TTC549 (cell line): ENCODE measurements at regions not wholly inside any gene's neighbourhood (a gene's known extent, or its start where the extent isn't known, plus 50 kb on each side); places are given as distances from the start of the nearest gene placed in this dataset.
"Not testable (repeated sequence)": the region's sequence is repeated elsewhere in the genome, so short reads cannot be mapped to it uniquely, and the experiment has no call there.

Experiments used
- FAIRE-seq: peaks from 2 replicates; lab custom pipeline; 2012; peaks lifted over from hg19 to GRCh38; lab: Jason Lieb, UNC

DNA sequence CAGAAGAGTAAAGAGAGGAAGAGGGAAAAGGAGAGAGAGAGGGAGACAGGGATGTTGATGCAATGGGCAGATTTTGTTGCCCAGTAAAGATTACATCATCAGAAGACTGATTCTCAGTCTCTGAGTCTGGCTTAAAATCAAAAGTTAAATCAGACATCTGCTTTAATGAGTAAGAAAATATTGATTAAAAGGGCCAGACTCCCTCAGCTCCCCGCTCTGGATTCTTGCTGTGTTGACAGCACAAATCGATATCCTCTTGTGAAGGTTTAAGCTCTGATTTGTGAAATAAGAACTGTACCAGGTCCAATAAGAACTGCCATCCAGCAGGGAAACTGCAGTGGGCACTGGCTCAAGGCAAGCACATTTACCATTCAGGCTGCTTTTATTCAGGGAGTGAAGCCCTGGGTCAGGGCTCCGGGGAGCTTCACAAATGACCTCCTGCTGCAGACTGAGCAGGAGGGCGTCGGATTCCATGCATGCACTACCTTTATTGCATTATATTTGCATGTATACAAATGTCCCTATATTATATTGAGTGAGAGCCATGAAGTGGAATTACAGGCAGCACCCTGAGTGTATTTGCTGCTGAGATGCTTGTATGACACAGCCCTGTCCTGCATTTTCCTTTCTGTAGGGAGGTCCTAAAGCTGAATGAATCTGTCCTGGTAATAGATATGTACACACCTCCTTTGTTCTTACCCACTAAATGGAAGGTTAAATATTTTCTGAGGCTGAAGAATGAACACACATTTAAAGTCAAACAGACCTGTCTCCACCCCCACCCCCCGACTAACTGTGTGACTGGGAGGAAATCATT lies 401.5 kb downstream of the REEP3 start:
- FAIRE-seq = no peak

DNA sequence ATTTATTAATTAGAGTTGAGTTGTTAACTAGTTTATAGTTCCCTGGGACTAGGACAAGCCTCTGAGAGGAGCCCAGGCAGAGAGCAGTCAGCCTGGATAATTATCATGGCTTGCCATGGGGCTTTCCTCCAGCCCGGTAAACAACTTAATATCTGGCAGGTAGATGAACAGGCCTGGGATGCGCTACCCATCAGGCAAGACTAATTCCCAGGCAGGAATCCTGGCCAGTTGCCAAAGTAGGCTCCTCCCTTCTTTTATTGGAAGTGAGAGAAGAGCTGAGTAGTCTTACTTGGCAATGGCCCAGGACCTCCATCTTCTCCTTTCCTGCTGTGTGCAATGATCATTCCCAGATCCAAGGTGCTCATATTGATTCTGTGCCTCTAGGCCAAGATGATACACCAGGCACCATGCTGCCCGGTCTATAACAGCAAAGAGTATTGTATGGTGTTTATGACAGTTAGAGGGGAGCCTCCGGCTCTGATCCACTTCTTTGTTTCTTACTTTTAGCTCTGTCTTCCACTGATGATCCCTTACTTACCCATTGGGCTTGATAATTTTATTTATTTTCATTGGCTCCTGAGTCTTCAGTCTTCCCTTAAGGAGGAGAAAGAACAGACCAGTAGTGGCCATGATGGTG lies 408.7 kb downstream of the REEP3 start:
- no peak for FAIRE-seq

DNA sequence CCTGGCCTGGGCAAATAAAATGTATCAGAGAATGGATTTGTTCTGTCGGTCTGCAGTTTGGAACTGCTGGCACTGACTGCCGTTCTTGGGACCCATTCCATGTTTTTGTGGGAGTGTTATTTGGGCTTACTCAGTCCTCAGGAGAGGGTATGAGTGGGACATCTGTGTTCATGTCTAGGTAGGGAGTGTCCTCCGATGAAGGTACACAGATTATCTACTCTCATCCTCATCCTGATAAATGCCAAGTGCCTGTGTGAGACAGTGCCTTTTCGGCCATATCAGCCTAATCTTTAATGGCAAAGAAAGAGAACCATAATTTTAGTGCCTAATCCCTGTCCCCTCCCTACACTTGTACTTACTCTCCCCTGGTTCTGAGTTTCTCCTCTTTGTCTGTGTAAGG lies 409.4 kb downstream of the REEP3 start:
- FAIRE-seq = no peak

DNA sequence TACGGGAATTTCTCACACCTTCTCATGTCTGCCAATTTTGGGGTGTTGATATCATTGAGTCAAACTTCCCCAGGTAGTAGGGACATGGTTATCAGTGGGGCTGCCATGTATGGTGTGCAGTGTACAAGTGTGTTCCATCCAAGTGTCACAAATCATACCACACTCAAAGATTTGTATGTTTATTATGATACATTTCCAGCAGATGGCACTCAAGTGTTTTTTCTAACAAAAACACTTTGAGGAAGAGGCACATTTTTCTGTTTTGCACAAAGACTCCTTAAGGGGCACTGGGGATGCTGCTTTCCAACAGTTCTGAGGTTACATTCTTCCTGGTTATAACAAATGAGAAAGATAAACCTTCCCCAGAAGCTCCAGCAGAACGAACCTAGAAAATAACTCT lies 414.5 kb downstream of the REEP3 start:
- no peak for FAIRE-seq

DNA sequence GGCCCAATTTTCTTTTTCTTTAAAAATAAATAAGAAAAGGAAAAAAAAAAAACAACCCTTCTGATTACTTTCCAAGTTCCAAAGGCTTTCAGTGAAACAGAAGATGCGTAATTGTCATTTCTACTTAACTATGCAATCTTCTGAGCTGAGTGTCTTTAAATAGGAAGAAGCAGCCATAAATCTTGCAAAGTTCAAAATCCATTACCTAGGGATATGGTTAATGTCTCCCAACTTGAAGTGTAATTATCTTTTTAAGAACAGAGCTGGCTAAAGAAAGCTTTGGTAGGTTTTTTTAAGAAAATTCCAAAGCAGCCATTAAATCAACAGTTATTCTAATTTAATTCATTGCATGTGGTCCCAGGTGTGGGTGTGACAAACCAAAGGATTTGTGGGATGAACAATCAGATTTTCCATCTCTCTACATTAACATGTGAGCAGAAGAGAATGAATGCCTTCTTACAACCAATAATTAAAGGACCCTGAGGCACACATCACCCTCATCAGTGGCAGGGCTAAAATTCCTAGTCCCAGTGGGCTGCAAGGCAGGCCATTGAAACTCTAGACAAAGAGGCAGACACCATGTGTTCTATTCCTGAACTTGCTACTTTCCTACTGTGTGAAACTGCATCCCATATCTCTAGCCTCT lies 419.2 kb downstream of the REEP3 start:
- FAIRE-seq = no peak

DNA sequence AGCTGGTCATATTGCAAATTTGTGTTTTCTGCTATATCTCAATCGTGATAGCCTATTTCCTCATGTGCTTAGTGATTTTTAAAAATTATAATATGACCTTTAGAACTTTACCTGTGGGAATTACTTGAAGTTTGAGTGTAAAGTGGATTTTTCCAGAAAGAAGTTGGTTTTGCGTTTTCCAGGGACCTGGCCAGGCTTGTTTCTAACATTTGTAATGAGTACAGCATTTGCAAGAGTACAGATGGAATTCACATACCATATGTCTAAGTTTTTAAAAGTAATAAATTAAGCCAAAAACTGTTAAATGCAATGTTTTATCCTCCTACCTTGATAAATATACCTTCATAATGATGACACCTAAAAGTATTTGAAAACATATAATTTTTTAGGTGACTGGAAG lies 443.2 kb downstream of the REEP3 start:
- FAIRE-seq = no peak

DNA sequence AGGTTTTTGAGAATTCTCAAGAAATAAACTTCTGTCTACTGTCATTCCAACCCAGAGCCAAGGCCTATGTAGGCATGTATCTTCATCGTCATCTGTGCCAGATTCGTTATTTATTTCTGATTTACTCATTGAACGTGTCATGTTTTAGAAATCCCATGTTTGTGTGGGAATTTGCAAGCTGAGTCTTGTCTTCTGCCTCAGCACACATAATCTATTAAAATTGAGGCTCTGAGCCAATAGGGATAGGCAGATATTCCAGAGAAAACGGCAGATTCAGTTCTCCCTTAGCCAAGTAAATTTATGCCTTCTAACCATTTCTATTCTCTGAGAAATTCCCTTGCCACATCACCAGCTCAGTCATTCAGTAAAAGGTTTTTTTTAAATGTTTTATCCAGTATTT lies 444.6 kb downstream of the REEP3 start:
- no peak for FAIRE-seq

DNA sequence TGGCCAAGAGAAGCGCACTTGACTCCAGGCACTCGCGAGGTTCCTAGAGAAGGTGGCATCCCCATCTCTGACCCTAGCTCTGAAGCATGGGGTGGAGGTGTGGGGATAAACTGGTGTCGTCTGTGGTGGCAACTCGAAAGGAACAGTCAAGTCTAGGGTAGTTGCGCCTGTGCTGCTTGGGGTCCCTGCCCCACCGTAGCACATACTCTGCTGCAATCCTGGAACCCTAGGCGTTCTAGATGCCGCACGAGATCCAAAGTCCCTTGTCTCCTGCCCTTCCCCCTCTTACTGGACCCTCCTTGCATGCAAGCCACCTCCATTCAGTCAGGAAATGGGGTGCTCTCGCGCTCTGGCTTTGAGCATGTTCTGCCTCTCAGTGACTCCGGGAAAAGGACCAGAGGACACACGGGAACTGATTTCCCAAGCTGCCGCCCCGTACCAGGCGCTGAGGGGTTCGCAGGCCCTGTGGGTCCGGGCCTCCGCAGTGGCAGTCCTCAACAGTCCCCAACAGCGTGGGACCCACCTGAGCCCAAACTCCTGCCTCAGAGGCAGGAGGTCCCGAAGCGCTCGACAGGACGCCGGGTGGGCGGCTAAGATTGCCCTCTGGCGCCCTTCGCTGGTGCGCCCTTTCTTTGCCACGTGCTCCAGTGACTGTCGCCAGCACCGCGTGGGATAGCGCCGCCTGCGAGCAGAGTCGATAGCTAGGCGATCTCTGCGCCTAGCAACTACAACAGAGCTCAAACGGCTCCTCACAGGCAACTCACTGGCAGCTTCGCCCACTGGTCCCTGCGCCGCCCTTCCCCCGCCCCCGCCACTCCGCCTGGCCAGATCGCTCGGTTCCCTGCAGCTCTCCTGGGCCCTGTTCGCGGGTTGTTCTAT lies 452.0 kb downstream of the REEP3 start:
- FAIRE-seq = no peak

DNA sequence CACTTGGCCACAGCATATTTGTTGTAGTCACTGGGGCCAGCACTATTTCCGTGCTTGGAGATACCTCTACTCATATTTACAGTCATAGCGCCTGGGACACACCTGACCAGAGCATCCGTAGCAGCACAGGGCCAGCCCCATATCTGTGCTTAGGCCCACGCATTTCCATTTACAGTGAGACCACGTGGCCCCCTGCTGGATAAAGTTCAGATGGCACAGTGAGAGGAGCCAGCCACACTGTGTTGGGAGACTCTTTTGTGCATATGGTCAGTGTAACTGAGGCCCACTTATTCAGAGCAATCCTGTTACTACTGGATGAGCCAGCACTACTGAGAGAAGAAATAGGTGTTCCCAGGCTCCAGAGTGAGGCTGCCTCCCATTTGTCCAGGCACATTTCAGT lies 455.3 kb downstream of the REEP3 start:
- FAIRE-seq = no peak

DNA sequence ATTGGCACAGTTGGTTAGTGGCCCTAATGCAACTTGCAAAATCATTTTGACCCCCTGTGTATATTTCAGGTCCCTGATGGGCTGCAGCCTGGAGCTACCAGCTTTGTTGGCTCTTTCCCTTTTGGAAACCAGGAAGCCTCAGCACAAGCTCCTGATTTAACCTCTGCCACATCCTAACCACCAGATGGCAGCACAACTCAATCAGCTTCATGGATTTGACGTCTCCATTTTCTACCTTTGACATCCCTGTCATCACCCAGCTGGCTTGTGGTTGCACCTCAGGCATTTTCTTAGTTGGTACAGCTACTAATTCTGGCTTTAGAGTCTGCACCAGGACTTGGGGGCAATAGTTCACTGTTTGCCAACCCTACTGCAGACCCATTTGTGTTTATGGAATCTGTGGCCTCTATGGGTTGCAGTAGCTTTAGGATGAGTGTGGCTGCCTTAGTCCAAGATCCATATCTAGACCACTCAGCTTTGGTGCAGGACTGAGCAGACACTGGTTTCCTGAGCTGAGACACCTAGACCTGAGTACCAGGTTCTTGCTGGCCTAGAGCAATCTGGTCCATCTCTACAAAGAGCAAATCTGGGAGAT lies 456.2 kb downstream of the REEP3 start:
- FAIRE-seq = no peak

DNA sequence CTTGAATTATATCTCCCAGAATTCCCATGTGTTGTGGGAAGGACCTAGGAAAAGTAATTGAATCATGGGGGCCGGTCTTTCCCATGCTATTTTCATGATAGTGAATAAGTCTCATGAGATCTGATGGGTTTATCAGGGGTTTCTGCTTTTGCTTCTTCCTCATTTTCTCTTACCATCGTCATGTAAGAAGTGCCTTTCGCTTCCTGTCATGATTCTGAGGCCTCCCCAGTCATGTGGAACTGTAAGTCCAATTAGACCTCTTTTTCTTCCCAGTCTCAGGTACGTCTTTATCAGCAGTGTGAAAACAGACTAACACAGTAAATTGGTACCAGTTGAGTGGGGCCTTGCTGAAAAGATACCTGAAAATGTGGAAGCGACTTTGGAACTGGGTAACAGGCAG lies 459.7 kb downstream of the REEP3 start:
- not testable (repeated sequence) for FAIRE-seq

DNA sequence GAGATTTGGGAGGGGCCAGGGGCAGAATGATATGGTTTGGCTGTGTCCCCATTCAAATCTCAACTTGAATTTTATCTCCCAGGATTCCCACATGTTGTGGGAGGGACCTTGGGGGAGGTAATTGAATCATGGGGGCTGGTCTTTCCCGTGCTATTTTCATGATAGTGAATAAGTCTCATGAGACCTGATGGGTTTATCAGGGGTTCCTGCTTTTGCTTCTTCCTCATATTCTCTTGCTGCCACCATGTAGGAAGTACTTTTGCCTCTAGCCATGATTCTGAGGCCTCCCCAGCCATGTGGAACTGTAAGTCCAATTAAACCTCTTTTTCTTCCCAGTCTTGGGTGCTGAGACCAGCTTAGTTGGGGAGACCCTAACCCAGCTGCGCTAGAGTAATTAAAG lies 462.9 kb downstream of the REEP3 start:
- FAIRE-seq = not testable (repeated sequence)

DNA sequence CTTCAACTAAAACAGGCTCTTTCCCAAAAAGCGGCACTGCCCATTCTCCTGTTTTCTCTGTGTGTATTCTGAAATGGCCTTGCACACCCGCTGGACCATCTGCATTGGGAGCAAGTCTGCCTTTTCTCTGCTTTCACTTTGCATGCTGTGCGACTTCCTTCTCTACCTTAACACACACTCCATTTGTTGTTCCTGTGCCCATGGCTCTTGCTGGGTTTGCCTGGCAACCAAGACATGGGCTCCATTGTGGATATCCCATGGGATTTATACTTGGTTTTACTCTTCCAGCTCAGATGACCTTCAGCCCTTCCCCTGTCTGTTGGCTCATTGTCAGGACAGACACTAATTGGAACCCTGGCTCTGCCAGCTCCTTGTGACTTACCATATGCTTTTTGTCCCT lies 465.3 kb downstream of the REEP3 start:
- FAIRE-seq = no peak

DNA sequence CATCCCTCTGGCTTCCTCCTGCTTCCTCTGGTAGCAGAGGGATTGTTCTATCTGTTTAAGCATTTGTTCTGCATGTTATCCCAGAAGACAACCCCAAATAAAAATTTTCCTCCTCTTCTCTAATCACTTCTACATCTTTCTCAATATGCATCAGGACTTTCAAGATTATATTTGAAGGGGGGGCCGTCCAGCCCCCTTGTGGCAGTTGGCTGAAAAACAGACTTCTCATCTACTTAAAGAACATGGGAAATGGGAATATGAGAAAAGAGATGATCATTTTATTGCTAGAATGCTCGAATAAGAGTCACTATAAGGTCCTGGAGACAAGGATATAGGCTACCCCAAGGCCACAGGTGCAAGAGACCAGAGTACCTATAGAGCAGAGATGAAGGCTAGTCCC lies 466.0 kb downstream of the REEP3 start:
- no peak for FAIRE-seq

DNA sequence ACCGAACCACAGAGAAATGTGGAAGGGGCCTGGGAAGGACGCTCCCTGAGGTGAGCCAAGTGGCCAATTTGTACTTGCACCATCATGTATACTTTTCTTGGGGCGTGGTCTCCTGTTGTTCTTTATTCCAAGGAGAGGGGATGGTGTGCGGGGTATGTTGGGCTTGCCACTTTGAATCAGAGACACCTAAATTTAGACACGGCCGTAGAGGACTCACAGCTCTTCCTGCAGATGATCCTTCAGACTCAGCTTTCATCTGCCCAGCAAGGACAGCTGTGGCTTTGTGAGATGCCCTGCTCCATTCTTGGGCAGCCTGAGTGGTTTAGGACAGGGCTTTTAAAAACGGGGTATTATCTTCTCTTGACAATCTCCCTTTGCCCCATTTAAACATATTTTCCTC lies 473.2 kb downstream of the REEP3 start:
- FAIRE-seq = no peak

DNA sequence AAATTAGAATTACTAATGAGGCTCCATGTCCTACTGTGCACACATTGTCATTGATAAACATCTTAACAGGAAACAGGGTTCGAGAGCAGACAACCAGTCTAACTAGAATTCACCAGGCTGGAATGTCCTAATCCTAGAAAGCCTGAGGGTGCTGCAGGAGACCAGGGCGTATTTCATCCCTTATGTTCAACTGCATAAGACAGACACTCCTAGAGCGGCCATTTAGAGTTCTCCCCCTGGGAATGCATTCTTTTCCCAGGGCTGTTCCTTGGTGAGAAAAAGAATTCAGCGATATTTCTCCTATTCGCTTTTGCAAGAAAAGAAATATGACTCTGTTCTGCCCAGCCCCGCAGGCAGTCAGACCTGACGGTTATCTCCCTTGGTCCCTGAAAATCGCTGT lies 486.0 kb downstream of the REEP3 start:
- FAIRE-seq = no peak

DNA sequence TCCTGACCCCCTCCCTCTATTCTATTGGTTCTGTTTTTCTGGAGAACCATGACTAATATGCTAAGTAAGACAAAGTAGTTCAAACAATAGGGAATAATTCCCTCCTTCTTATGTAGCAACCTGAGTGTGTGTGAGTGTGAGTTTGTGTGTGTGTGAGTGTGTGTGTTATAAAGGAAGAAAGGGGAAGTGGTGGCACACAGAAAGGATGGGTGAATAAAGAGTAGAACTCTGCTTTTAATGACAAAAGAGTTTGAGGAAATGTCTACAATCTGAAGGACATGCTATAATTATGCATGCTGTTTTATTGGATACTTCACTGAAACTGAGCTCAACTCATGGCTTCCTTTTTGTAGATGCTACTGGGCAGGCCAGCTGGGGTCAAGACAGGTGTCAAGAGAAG lies 489.5 kb downstream of the REEP3 start:
- no peak for FAIRE-seq

DNA sequence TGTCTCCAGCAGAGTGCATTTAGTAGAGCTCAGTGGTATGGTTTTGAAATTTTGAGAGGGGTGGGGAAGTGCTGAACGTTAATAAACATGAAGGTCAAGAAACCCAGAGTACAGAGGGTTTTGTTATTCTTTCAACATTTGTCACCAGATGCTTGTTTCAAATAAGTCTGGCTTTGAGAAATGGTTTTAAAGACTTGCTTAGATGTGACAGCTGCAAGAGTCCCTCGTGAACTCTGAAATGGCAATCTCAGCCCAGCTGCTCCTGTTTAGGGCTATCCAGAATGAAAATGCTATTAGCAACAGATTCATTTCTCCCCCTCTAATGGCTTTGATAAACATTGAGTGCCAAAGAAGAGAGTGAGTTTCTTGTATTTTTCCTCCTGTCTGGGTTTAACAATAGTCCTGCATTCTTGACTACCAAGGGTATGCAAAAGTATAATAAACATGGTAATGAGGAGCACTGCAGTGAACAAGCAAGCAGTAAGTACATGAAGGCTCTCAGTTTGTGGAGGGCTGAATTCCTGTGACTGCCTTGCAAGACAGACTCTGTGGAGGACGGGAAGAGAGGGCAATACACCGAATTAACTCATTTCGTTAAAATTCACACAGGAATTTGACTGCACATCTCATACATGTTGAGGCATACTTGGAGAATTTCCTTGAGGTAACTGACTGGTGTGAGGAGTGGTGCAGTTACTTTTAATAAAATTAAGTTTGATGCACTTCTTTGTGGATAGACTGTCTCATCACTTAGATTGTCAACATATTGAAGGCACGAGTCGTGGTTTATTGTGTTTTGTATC lies 490.9 kb downstream of the REEP3 start:
- FAIRE-seq = no peak

DNA sequence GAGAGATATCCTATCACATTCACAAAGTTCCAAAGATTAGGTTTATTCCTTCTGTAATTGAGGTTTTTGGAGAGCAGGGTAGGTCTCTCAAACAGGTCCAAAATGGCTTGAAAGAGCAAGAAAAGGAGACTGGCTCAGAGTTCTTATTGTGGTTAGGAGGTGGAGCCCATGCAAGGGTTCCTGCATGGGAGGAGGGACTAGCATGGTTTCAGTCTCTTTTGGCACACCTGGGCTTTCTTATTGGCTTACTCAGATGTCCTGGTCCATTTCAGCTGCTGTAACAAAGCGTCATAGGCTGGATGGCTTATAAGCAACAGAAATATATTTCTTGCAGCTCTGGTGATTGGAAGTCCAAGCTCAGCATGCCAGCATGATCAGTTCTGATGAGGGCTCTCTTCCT lies 493.1 kb downstream of the REEP3 start:
- FAIRE-seq = no peak

DNA sequence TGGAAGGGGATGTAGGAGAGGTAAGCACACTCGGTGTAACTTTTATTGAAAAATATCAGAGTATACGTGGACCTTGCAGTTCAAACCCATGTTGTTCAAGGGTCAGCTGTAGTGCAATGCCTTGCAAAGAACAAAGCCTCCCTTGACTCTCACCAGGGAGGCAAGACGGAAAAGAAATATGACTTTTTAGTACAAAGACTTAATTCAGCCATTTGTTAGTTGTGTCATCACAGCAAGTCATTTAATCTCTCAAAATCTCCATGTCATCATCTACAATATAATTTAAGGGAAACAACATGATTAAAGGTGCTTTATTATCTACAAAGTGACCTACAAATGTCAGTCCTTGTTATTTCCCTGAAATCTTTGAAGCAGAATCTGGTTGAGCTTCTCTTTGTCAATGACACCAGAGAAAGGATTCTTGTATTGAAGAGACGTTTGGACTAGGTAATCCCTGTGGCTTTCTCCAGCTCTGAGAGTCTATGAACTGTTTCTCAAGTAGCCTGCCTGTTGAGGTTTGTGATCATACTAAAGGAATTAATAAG lies 502.8 kb downstream of the REEP3 start:
- FAIRE-seq = no peak

DNA sequence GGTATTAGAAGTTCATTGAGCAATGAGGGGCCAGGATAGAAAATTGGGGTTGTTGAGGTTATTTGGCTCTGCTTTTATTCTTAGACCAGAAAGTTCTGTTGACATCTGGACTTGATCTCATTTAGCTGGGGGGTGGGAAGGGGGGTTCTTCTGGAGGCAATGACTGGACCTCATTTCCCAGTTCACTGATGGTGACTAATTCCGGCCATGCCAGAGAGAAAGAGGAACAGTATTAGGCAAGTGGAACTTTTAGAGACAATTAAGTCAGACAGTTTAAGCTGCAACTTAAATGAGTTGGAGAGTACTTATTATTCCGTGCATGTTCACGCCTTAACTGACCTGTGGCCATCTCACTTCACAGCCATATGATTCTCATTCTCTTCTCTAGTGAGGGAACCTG lies 512.5 kb downstream of the REEP3 start:
- no peak for FAIRE-seq
